Fibroblast of the conjunctiva (primary cell): ENCODE measurements at regions not wholly inside any gene's neighbourhood (a gene's known extent, or its start where the extent isn't known, plus 50 kb on each side); places are given as distances from the start of the nearest gene placed in this dataset.
"Not testable (repeated sequence)": the region's sequence is repeated elsewhere in the genome, so short reads cannot be mapped to it uniquely, and the experiment has no call there.

ENCODE experiments used
- DNase-seq: peaks from one replicate; pipeline ENCODE4 v3.0.0-alpha.2; 2010; ENCODE audit warnings: low read depth

GRCh38 chr10:55747244-55747643 lies 613.8 kb downstream of the ZWINT start:
- DNase-seq = no peak

- DNase-seq = no peak
Measured at GRCh38 chr10:55746002-55746401, 615.1 kb downstream of the ZWINT start.

- no peak for DNase-seq
Measured at GRCh38 chr10:55742487-55742886, 618.6 kb downstream of the ZWINT start.

- DNase-seq = not testable (repeated sequence)
Measured at GRCh38 chr10:55740767-55741166, 620.3 kb downstream of the ZWINT start.

- no peak for DNase-seq
Measured at GRCh38 chr10:55740110-55740509, 620.9 kb downstream of the ZWINT start.

- no peak for DNase-seq
Measured at GRCh38 chr10:55734112-55734511, 626.9 kb downstream of the ZWINT start.

GRCh38 chr10:55704950-55705349 lies 656.1 kb downstream of the ZWINT start:
- DNase-seq = no peak

- DNase-seq = no peak
Measured at GRCh38 chr10:55668326-55668922, 692.6 kb downstream of the ZWINT start.

- DNase-seq = no peak
Measured at GRCh38 chr10:55653531-55653930, 707.5 kb downstream of the ZWINT start.

GRCh38 chr10:55641601-55642000 lies 719.5 kb downstream of the ZWINT start:
- DNase-seq = no peak

GRCh38 chr10:55631071-55631654 lies 729.9 kb downstream of the ZWINT start:
- no peak for DNase-seq

GRCh38 chr10:55630491-55631056 lies 730.5 kb downstream of the ZWINT start:
- DNase-seq = no peak

- no peak for DNase-seq
Measured at GRCh38 chr10:55629793-55630490, 731.1 kb downstream of the ZWINT start.

- DNase-seq = no peak
Measured at GRCh38 chr10:55628260-55628701, 732.8 kb downstream of the ZWINT start.

- no peak for DNase-seq
Measured at GRCh38 chr10:55627501-55628051, 733.5 kb downstream of the ZWINT start.

- DNase-seq = not testable (repeated sequence)
Measured at GRCh38 chr10:55601690-55602478, 759.2 kb downstream of the ZWINT start.

- no peak for DNase-seq
Measured at GRCh38 chr10:55551603-55552002, 750.6 kb upstream of the PCDH15 start.

GRCh38 chr10:55550236-55550635 lies 749.2 kb upstream of the PCDH15 start:
- DNase-seq = no peak

- not testable (repeated sequence) for DNase-seq
Measured at GRCh38 chr10:55537497-55537896, 736.5 kb upstream of the PCDH15 start.

GRCh38 chr10:55519264-55519663 lies 718.2 kb upstream of the PCDH15 start:
- DNase-seq = no peak

- not testable (repeated sequence) for DNase-seq
Measured at GRCh38 chr10:55518416-55518815, 717.4 kb upstream of the PCDH15 start.

GRCh38 chr10:55509168-55509567 lies 708.1 kb upstream of the PCDH15 start:
- DNase-seq = no peak
